ENCODE measurements at regions not wholly inside any gene's neighbourhood (a gene's known extent, or its start where the extent isn't known, plus 50 kb on each side); places are given as distances from the start of the nearest gene placed in this dataset.
A peak's percentile ranks its signal among the peaks of the same experiment; 100 is the strongest.

DNA sequence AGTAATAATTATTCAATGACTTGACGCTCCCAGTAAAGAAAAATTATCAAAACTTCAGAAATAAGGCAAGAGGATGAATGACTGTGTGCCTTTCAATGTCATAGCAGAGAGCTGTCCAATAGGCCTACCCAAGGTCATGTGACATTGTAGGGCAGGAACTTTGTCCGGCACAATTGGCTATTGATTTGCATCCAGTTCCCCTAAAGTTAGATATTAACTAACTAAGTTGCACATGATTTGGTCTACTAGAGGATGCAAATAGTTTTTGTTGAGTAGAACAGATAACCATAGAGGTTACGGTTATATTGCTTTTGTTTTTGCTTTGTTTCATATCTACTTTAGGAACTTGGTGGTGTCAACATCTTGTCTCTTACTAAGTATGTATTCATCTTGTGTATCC lies 127.9 kb upstream of the PFN2 start:
- no peak for FAIRE-seq
- DNase-seq (ENCODE audit: low spot score): no peak

DNA sequence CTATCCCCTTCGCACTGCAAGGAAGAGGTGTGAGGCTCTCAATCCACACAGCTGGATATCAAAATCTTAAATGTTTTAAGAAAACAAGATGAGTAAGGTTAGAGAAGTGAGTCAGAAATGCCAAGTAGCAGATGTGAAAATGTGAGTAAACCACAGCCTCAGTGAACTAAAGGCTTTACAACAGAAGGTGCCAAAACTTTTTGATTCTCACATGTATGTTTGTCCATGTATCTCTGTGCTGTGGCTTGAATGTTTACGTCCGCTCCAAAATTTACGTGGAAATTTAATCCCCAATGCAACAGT lies 126.8 kb upstream of the PFN2 start:
- DNase-seq (ENCODE audit: low spot score): no peak
- no peak for FAIRE-seq

- FAIRE-seq (no peak), DNase-seq (ENCODE audit: low spot score) (no peak)
Measured at GRCh38 chr3:150096700-150097587, 126.2 kb upstream of the PFN2 start.

DNA sequence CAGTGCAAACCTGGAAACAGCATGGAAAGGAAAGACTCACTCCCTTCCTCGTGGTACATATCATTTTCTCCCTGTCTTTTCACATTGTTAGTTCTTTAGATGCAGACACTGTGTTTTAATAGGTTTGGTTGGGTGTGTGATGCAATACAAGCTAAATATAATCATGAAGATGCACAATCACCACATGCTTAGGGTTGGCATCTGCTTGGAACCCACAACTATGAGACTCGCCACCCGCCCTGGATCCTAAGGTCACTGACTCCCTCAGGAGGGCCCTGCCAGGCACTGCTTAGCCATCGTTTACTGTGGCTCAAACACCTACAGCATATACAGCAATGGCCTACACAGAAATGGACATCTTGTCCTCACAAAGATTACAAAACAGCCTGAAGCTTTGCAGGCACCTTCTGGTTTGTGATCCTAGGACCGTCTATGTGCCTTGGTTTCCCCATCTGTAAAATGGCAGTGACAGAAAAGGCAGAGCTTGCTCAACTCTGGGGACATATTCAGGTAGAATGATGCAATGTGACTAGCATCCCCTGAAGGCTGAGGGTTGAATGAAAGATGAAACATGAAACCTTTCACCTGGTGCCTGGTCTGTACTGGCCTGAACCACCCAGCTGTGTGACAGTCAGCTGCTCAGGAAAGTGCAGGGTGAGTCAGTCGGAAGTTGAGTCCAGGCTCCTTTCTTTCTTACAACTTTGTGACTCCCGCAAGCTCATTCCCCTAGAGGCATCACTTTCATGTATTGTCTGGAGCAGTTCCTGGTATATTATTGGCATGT lies 123.6 kb upstream of the PFN2 start:
- FAIRE-seq: no peak
- DNase-seq (ENCODE audit: low spot score): no peak

- FAIRE-seq: no peak
- DNase-seq (ENCODE audit: low spot score): no peak
Measured at GRCh38 chr3:150091626-150092025, 120.9 kb upstream of the PFN2 start.

DNA sequence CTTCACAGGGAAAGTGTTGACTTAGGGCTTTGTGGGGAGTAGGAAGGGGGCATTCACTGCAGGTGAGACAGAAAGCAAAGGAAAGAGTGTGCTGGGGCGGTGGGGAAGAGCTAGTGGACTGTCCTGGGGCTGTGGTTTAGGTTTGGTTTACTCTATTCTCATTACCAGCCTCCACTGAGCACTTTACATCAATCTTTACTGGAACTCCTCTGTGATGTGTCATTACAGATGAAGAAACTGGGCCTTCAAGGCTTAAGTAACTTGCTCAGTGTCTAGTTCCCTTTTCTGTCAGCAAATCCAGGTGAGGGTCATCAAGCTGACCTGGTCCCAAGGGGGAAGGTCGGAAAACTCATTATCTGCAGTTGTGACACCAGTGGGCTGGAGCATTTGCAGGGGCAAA lies 120.2 kb upstream of the PFN2 start:
- DNase-seq (ENCODE audit: low spot score): no peak
- no peak for FAIRE-seq

GRCh38 chr3:150090006-150090405 lies 119.3 kb upstream of the PFN2 start:
- DNase-seq (ENCODE audit: low spot score) (no peak), FAIRE-seq (no peak)

DNA sequence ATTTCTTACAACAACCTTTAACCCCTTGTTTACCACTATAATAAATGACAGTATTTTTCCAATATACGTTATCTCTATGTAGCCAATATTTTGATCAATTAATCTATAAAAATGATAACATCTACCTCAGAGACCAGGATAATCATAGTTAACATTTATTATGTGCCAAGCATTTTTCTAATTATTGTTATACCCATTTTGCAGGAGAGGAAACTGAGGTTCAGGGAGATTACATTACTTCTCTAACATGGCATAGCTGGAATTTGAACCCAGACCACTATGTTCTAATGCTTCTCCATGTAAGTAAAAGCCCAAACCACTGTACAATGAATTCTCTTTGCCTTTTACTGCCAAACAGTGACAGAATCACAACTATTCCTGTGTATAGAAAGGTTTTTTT lies 113.4 kb upstream of the PFN2 start:
- no peak for DNase-seq (ENCODE audit: low spot score)
- FAIRE-seq: no peak

DNA sequence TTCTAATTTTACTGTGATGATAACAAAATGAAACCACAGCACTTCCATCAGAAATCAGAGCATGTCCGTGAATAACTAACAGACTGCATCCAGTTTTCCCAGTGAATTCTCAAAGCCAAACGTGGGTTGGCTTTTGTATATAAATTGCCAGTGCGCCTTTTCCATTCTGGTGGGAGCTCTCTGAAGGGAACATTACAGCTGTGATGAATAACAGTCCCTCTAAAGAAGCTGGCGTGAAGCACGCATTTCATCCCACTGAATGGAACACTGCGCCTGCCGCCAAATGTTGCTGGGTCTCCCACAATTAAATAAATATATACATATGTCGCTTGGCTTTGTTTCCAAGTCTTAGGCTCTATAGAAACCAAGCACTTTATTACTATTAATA lies 113.0 kb upstream of the PFN2 start:
- no peak for FAIRE-seq
- DNase-seq (ENCODE audit: low spot score): no peak

DNA sequence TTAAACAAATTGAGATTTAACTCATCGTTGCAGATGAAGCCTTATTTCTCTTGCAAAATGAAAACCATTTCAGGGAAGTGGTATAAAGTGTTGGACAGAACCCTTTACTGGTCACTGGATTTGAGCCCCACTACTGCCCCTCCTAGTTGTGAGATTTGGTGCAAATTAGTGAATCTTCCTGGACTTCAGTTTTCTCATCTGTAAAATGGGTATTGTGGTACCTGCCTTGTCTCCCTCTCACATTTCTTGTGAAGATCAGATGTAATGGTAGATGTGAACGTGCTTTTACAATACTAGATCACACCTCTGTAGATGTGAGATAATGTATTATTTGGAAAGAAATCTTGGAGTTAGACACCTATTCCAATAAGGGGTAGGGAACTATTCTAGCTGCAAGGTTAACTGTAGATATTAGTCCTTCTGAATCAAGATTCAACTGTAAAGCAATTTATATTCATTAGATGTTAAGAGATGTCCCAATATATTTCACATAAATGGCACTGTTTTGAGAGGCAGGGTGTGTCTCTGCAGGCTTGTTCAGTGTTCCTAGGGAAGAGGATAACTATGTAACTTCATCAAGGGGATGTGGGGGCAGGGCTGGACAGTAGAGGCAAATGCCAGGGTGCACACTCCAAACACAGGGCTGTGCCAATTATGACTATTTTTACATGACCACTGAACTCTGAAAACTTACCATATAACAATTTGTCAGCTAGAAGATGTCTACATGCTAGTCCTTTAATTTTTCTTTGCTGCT lies 112.4 kb upstream of the PFN2 start:
- no peak for FAIRE-seq

GRCh38 chr3:150081084-150081483 lies 110.4 kb upstream of the PFN2 start:
- no peak for DNase-seq (ENCODE audit: low spot score)
- no peak for FAIRE-seq

More for the DNA sequence above, 112.4 kb upstream of the PFN2 start:
- DNase-seq (ENCODE audit: low spot score): no peak

- no peak for FAIRE-seq
- DNase-seq (ENCODE audit: low spot score): no peak
Measured at GRCh38 chr3:150080058-150080730, 109.5 kb upstream of the PFN2 start.

GRCh38 chr3:150079029-150079739 lies 108.5 kb upstream of the PFN2 start:
- DNase-seq (ENCODE audit: low spot score) (peak; percentile 89), FAIRE-seq (peak; percentile 86)

DNA sequence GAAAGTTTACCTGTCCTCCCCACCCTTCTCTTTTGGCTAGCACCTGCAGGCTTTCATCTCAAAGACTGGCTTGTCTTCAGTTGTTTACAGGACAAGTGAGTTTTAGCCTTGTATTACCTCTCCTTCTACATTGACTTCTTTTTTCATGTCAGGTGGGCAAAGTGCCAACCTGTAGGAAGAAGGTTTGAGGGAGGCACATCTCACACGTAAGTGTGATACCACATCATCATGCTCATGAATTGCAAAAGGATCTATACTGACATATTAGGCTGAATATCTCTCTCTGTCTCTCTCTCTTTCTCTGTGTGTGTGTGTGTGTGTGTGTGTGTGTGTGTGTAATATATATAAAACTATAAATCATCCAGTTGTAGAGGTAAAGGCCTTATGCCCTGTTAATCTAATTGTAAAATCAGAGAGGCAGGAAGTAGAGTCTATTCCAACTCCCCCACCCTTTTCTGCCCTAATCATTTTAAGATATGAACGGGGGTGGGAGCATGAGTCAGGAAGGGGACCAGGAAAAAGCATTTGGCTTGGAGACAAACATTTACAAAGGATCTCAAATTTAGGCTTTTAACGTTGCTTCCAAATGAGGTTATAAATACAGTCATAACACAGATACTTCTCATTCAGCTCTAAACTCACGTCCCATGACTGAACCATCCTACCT lies 107.0 kb upstream of the PFN2 start:
- DNase-seq (ENCODE audit: low spot score) (no peak), FAIRE-seq (no peak)

GRCh38 chr3:150077107-150077506 lies 106.4 kb upstream of the PFN2 start:
- DNase-seq (ENCODE audit: low spot score): no peak
- FAIRE-seq: no peak

GRCh38 chr3:150076443-150076842 lies 105.7 kb upstream of the PFN2 start:
- FAIRE-seq: no peak
- DNase-seq (ENCODE audit: low spot score): no peak

GRCh38 chr3:150075417-150075865 lies 104.7 kb upstream of the PFN2 start:
- FAIRE-seq (no peak), DNase-seq (ENCODE audit: low spot score) (no peak)

DNA sequence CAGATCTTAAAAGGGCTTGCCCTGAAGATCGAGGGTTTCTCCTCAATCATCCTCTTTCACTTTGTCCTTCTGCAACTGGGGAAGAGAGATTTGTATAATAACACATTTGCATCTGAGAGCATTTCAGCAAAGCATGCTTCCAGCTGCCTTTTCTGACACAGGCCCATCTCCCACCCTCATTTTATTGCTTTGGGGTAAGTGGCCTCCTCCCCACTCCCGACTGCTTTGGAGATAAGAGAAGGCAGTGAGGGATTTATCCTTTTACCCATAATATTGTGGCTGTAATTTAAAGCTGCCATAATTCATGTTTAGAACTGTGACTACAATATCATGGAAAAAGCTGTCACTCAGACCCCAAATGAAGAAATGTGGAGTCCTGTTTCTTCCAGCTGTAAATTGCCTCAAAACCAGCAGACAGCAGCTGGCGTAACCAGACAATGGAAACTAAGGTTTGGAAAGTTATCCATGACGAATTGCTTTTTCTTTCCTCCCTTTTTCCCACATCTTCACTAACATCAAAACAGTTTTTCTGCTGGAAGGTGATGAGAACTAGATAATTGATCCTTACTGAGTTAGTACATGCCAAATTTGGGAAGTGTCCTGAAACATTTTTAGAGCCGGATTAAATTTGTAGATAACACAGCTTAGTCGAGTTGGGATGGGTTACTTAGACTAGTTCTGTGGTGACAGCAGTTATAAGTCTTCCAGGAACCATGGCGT lies 104.2 kb upstream of the PFN2 start:
- no peak for FAIRE-seq

GRCh38 chr3:150074277-150074676 lies 103.6 kb upstream of the PFN2 start:
- FAIRE-seq: no peak
- no peak for DNase-seq (ENCODE audit: low spot score)

More for the DNA sequence above, 104.2 kb upstream of the PFN2 start:
- no peak for DNase-seq (ENCODE audit: low spot score)

DNA sequence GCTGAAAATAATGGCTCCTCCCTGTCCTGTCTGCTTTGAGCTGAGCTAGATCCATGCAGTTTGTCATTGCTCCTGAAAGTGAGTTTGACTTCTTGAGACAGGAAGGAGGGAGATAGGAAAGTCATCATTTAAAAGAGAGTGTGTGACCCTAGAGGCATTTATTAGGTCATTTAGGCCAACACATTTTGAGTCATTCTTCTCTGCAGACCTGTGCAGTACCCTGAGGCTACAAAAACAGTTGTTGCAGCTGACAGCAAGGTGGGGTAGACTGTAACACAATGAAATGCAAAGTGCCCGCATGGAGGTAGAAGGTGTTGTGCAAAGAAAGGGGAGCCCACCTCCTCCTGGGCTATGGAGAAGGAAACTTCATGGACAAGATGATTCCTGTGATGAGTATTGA lies 102.8 kb upstream of the PFN2 start:
- FAIRE-seq (no peak), DNase-seq (ENCODE audit: low spot score) (no peak)

Measured in RCC 7860 (cell line).